ENCODE measurements at regions not wholly inside any gene's neighbourhood (a gene's known extent, or its start where the extent isn't known, plus 50 kb on each side); places are given as distances from the start of the nearest gene placed in this dataset.

GRCh38 chr4:180418819-180419531 lies 1824.2 kb upstream of the TENM3 start:
- TF ChIP-seq POLR2A (IDR thresholded peaks at IDR 0.05) (no peak), CTCF (IDR thresholded peaks at IDR 0.05) (no peak)
- H3K27me3 ChIP-seq = no peaks in the 10 kb centered on the region
- H3K27ac ChIP-seq = no peak overlapping the region
- no peaks in the 10 kb centered on the region for H3K9me3 ChIP-seq
- H3K4me3 ChIP-seq (replicated peaks in 1 of 3) = no peak overlapping the region
- no peak for DNase-seq
- no peaks in the 10 kb centered on the region for H3K4me1 ChIP-seq
- intact Hi-C loops (cut with DNase I) = no loop called here
- WGBS, 2 donors = 59 to 68% methylated on average over 6 of the region's 6 CpGs
- H3K36me3 ChIP-seq = no peaks in the 10 kb centered on the region

- 64 to 65% methylated on average over 5 of the region's 5 CpGs for WGBS, 2 donors
- TF ChIP-seq CTCF (IDR thresholded peaks at IDR 0.05) (no peak), POLR2A (IDR thresholded peaks at IDR 0.05) (no peak)
- H3K36me3 ChIP-seq = no peaks in the 10 kb centered on the region
- intact Hi-C loops (cut with DNase I) = no loop called here
- H3K27me3 ChIP-seq = no peaks in the 10 kb centered on the region
- no peaks in the 10 kb centered on the region for H3K9me3 ChIP-seq
- DNase-seq = no peak
- H3K4me1 ChIP-seq = no peaks in the 10 kb centered on the region
- H3K27ac ChIP-seq = no peak overlapping the region
- no peak overlapping the region for H3K4me3 ChIP-seq (replicated peaks in 1 of 3)
Observed at GRCh38 chr4:180422989-180423711, 1820.1 kb upstream of the TENM3 start.

- Histone ChIP-seq H3K9me3 (no peaks in the 10 kb centered on the region), H3K4me3 (replicated peaks in 1 of 3) (no peak overlapping the region), H3K4me1 (no peaks in the 10 kb centered on the region), H3K36me3 (no peaks in the 10 kb centered on the region), H3K27ac (no peak overlapping the region), H3K27me3 (no peaks in the 10 kb centered on the region)
- 35 to 48% methylated on average over 4 of the region's 4 CpGs for WGBS, 2 donors
- no peak for DNase-seq
- TF ChIP-seq POLR2A (IDR thresholded peaks at IDR 0.05) (no peak), CTCF (IDR thresholded peaks at IDR 0.05) (no peak)
- intact Hi-C loops (cut with DNase I) = no loop called here
Observed at GRCh38 chr4:180423712-180424057, 1819.5 kb upstream of the TENM3 start.

GRCh38 chr4:180426938-180427337 lies 1816.3 kb upstream of the TENM3 start:
- Histone ChIP-seq H3K27me3 (no peaks in the 10 kb centered on the region), H3K36me3 (no peaks in the 10 kb centered on the region), H3K27ac (no peak overlapping the region), H3K4me3 (replicated peaks in 1 of 3) (no peak overlapping the region), H3K4me1 (no peaks in the 10 kb centered on the region), H3K9me3 (no peaks in the 10 kb centered on the region)
- no peak for DNase-seq
- TF ChIP-seq CTCF (IDR thresholded peaks at IDR 0.05) = no peak
- no peak for TF ChIP-seq POLR2A (IDR thresholded peaks at IDR 0.05)
- WGBS, 2 donors = 83 to 88% methylated on average over 3 of the region's 3 CpGs
- intact Hi-C loops (cut with DNase I) = no loop called here

- 61 to 87% methylated on average over 7 of the region's 7 CpGs for WGBS, 2 donors
- no peaks in the 10 kb centered on the region for H3K27me3 ChIP-seq
- no peaks in the 10 kb centered on the region for H3K36me3 ChIP-seq
- no peak for TF ChIP-seq CTCF (IDR thresholded peaks at IDR 0.05)
- intact Hi-C loops (cut with DNase I) = no loop called here
- no peaks in the 10 kb centered on the region for H3K9me3 ChIP-seq
- H3K4me3 ChIP-seq (replicated peaks in 1 of 3) = no peak overlapping the region
- H3K27ac ChIP-seq = no peak overlapping the region
- DNase-seq = no peak
- H3K4me1 ChIP-seq = no peaks in the 10 kb centered on the region
Observed at GRCh38 chr4:180430283-180430682, 1812.9 kb upstream of the TENM3 start.
